ENCODE measurements at regions not wholly inside any gene's neighbourhood (a gene's known extent, or its start where the extent isn't known, plus 50 kb on each side); places are given as distances from the start of the nearest gene placed in this dataset.

GRCh38 chr4:129926936-129927335 is 831.0 kb downstream of the C4orf33 start:
- TF ChIP-seq SRSF7 (optimal IDR thresholded peaks at IDR 0.05; ENCODE audit: low read depth, low read length) = no peak
- no peak for TF ChIP-seq LARP7 (IDR thresholded peaks at IDR 0.05)
- TF ChIP-seq USF2 (CRISPR knock-in tag; IDR thresholded peaks at IDR 0.05) = no peak
- TF ChIP-seq E4F1 (CRISPR knock-in tag; IDR thresholded peaks at IDR 0.05; ENCODE audit: borderline replicate concordance) = no peak
- no peak for TF ChIP-seq ZBTB26 (CRISPR knock-in tag; IDR thresholded peaks at IDR 0.05)
- no peak for TF ChIP-seq ZNF507 (tag; conservative IDR thresholded peaks at IDR 0.05)
- no peak for TF ChIP-seq UBTF (IDR thresholded peaks at IDR 0.05; ENCODE audit: borderline replicate concordance in 1 of 2, low read depth in 2 of 2, low read length in 2 of 2)
- TF ChIP-seq BMI1 (IDR thresholded peaks at IDR 0.05; ENCODE audit: low read length) = no peak
- TF ChIP-seq SNIP1 (IDR thresholded peaks at IDR 0.05; ENCODE audit: low read depth) = no peak
- TF ChIP-seq ZBTB9 (CRISPR knock-in tag; IDR thresholded peaks at IDR 0.05) = no peak
- no peak for TF ChIP-seq KDM1A (IDR thresholded peaks at IDR 0.05)
- TF ChIP-seq ZBTB17 (CRISPR knock-in tag; IDR thresholded peaks at IDR 0.05) = no peak
- POLR2A ChIA-PET = no interaction called here
- ATAC-seq (no peak), FAIRE-seq (no peak), DNase-seq (ENCODE audit: extremely low read depth in 1 of 4, low spot score in 3 of 4) (no peak)
- Histone ChIP-seq H3K9ac (ENCODE audit: insufficient read depth in 1 of 2, low read depth in 2 of 2, low read length in 2 of 2) (no peak overlapping the region), H3K4me3 (no peak overlapping the region), H3K27ac (ENCODE audit: extremely low read depth, low read depth, low read length) (no peak overlapping the region), H4K20me1 (replicated peaks; ENCODE audit: control insufficient read depth, insufficient read depth, low read length) (no peaks in the 10 kb centered on the region), H3K27me3 (ENCODE audit: control insufficient read depth in 2 of 2, insufficient read depth in 2 of 2, low read length in 2 of 2) (no peaks in the 10 kb centered on the region), H2AFZ (ENCODE audit: low read depth, low read length) (no peak overlapping the region), H3K4me1 (replicated peaks in 1 of 2; ENCODE audit: control insufficient read depth in 2 of 2, insufficient read depth in 2 of 2, low read length in 2 of 2) (no peaks in the 10 kb centered on the region), H3K79me2 (ENCODE audit: control insufficient read depth, insufficient read depth, low read length) (no peaks in the 10 kb centered on the region), H3K9me1 (ENCODE audit: control insufficient read depth, insufficient read depth, low read length) (no peaks in the 10 kb centered on the region), H3K36me3 (ENCODE audit: control insufficient read depth, insufficient read depth, low read length) (no peaks in the 10 kb centered on the region), H3K4me2 (ENCODE audit: insufficient read depth, low read length) (no peak overlapping the region), H3K9me3 (replicated peaks; ENCODE audit: control insufficient read depth, insufficient read depth, low read depth, low read length) (no peaks in the 10 kb centered on the region)
- in situ Hi-C loops (cut with MboI) (no loop called here), intact Hi-C loops (cut with micrococcal nuclease) (no loop called here)
- CTCF ChIA-PET (ENCODE audit: low intra/inter-chr PET ratio) = no interaction called here
- BruUV-seq (replicated peaks) = no TSS peak
